ENCODE measurements at regions not wholly inside any gene's neighbourhood (a gene's known extent, or its start where the extent isn't known, plus 50 kb on each side); places are given as distances from the start of the nearest gene placed in this dataset.
"Not testable (repeated sequence)": the region's sequence is repeated elsewhere in the genome, so short reads cannot be mapped to it uniquely, and the experiment has no call there.

DNA sequence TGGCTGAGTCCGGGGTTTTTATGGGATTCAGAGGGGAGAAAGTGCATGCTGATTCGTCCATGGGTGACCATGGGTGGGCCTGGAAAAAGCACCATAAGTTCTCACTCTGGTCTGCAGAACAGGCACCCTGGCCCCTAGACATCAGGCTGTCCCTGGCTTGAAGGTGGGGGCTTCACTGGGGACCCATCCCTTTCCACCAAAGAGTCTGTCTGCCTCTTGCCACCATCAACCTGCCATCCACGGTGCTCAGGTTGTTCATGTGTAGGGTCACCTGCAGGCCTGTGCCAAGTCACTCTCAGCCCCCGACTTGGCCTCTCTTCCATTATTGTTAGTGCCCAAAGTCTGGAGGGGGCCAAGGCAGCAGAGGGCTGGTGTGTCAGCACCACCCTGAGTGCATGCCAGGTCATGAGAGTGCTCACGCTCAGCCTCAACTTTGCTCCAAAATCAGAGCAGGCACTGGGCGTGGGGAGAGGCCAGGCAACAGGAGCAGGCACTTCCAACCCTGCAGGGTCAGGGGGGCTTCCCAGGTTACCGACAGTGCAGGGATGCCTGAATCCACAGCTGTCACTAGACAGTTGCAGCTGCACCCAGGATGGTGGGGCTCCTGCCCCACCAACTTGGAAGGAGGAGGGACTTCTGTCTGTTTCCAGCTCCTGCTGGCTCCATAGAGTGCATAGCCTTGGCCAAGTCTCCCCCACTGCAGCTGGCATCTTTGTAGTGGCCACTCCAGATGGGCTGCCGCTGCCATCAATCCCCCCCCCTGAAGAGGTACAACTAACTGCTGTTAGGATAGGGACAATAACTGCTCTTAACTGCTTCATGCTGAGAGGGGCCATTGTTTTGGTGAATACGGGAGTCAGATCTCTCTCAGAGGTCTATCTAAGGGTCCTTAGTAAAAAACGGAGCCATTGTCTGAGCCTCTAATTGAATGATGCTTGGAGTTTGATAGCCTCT lies 209.3 kb downstream of the AKAIN1 start:
- Mint-ChIP-seq H3K36me3 (ENCODE audit: insufficient read depth) (no peaks in the 10 kb centered on the region), H3K4me1 (ENCODE audit: low read depth in 2 of 2) (no peaks in the 10 kb centered on the region), H3K9me3 (peaks cover 0 to 13% of the 10 kb centered on the region in 2 donors), H3K27me3 (no peaks in the 10 kb centered on the region), H3K27ac (no peak overlapping the region), H3K4me3 (no peak overlapping the region)
- ATAC-seq (replicated peaks): no peak
- no peak for DNase-seq

DNA sequence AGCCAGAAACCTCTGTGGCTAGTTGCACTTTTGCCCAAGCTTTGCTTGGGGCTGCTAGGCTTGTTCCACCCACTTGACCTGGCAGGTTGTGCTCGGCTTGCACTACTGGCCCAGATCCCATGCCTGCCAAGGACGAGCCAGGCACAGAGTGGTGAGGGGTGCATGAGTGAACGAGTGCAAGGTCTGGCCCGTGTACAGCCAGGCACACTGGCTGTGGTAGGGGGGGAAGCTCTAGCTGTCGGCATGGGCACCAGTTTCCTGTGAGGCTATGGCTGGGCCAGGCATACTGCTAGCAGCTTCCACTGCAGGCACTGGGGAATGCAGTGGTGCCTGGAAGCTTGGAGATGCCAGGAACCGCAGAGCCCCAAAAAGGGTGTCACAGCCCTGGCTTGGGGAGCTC lies 210.4 kb downstream of the AKAIN1 start:
- no peak for ATAC-seq (replicated peaks)
- H3K27ac Mint-ChIP-seq: no peak overlapping the region
- peaks cover 0 to 13% of the 10 kb centered on the region in 2 donors for H3K9me3 Mint-ChIP-seq
- no peak for DNase-seq
- no peaks in the 10 kb centered on the region for H3K36me3 Mint-ChIP-seq (ENCODE audit: insufficient read depth)
- no peak overlapping the region for H3K4me3 Mint-ChIP-seq
- H3K27me3 Mint-ChIP-seq: no peaks in the 10 kb centered on the region
- no peaks in the 10 kb centered on the region for H3K4me1 Mint-ChIP-seq (ENCODE audit: low read depth in 2 of 2)

DNA sequence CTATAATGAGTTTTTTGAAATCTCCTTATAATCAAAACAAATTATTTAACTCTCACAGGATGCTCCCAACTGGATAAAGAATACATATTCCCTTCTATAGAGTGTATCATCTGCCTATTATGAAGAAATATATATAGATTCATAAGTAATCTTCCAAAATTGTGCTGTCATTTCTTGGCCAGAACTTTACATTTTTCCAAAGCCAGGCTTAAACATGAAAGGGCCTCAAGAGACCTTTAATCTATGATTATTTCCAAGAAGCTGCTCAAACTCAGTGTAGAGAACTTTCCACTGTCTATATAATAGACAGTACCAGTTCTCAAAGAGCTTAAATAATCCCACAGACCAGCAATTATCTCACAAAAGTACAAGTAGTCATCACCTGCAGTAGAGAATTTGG lies 211.0 kb downstream of the AKAIN1 start:
- Mint-ChIP-seq H3K9me3 (peaks cover 6 to 16% of the 10 kb centered on the region in 2 donors), H3K4me1 (ENCODE audit: low read depth in 2 of 2) (no peaks in the 10 kb centered on the region), H3K4me3 (no peak overlapping the region), H3K36me3 (ENCODE audit: insufficient read depth) (no peaks in the 10 kb centered on the region), H3K27ac (no peak overlapping the region), H3K27me3 (no peaks in the 10 kb centered on the region)
- DNase-seq: no peak
- ATAC-seq (replicated peaks): no peak

DNA sequence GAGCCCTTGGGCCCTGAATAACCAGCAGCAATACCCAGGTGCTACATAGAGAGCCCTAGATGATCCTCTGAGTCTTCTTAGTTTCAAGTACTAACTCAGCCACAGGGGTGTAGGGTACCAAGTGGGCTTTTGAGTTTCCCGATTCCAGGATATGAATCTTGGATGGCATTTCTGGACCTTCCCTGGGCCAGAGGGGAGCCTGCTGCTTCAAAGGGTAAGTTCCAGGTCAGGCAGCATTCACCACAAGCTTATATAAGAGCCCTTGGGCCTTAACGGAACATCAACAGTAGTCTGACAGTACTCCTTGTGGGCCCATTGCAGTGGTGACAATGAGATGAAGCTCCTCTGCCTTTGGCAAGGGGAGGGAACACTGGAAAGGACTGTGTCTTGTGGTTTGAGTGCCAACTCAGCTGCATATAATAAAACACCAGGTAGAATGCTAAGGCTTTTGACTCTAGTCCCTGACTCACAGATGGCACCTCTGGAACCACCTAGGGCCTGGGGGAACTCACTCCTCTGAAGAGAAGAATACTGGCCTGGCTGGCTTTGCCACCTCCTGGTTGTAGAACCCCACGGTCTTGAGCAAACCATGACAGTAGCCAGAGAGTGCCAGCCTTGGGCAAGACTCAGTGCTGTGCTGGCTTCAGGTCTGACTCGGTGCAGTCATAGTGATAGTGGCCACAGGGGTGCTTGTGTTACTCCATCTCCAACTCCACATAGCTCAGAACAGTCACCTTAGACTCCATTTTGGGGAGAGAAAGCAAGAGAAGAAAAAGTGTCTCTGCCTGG lies 235.7 kb downstream of the AKAIN1 start:
- H3K27me3 Mint-ChIP-seq: no peaks in the 10 kb centered on the region
- H3K4me3 Mint-ChIP-seq: no peak overlapping the region
- H3K27ac Mint-ChIP-seq: no peak overlapping the region
- no peaks in the 10 kb centered on the region for H3K4me1 Mint-ChIP-seq (ENCODE audit: low read depth in 2 of 2)
- ATAC-seq (replicated peaks) (no peak), DNase-seq (no peak)
- H3K36me3 Mint-ChIP-seq (ENCODE audit: insufficient read depth): no peaks in the 10 kb centered on the region
- peaks cover 0 to 4% of the 10 kb centered on the region in 2 donors for H3K9me3 Mint-ChIP-seq

DNA sequence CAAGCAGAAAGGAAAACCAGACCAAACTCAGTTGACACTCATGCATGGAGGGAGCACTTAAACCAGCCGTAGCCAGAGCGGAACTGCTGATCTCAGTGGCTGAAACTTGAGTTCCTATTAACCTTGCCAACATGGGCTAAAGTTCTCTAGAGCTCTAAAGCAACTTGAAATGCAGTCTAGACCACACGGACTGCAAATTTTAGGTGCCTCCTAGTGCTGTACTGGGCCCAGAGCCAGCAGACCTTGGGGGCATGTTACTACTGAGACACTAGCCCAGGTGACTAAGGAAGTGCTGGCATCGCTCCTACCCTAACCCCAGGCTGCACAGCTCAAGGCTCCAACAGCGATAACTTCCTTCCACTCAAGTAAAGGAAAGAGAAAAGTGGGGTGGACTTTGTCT lies 236.5 kb downstream of the AKAIN1 start:
- Mint-ChIP-seq H3K36me3 (ENCODE audit: insufficient read depth) (no peaks in the 10 kb centered on the region), H3K27me3 (no peaks in the 10 kb centered on the region), H3K9me3 (peaks cover 0 to 2% of the 10 kb centered on the region in 2 donors), H3K4me1 (ENCODE audit: low read depth in 2 of 2) (no peaks in the 10 kb centered on the region), H3K27ac (no peak overlapping the region), H3K4me3 (no peak overlapping the region)
- ATAC-seq (replicated peaks) (no peak), DNase-seq (no peak)

DNA sequence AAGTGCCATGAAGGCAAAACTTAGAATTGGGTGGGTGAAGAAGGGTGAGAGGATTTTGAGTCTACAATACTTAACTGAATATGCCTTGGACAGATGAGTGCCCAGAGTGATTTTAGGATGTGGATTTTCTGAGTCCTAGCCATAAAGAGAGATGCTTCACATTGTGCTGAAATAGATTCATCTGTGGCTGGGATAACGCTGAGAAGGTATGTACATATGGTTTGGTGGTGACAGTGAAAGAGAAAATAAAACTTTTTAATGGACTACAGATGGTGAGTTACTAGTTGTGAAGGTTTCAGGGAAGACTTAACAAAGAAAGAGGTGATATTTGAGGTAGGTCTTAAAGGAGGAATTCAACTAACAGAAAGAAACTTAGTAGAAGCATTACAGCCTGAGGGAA lies 265.8 kb downstream of the AKAIN1 start:
- DNase-seq (no peak), ATAC-seq (replicated peaks) (no peak)
- Mint-ChIP-seq H3K27me3 (no peaks in the 10 kb centered on the region), H3K4me3 (no peak overlapping the region), H3K27ac (no peak overlapping the region), H3K9me3 (peaks cover 1 to 11% of the 10 kb centered on the region in 2 donors), H3K4me1 (ENCODE audit: low read depth in 2 of 2) (no peaks in the 10 kb centered on the region), H3K36me3 (ENCODE audit: insufficient read depth) (no peaks in the 10 kb centered on the region)

DNA sequence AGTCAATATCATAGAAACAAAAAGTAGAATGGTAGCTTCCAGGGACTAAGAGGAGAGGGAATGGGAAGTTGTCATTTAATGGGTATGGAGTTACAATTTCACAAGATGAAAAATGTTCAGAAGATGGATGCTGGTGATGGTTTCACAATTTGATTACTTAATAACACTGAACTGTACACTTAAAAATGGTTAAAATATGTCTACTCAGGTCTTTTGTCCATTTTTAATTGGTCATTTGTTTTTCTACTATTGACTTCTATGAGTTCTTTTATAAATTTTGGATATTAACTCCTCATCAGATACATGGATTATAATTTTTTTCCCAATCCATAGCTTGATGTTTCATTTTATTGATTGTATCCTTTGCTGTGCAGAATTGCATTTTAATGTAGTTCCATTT lies 275.5 kb downstream of the AKAIN1 start:
- no peak overlapping the region for H3K27ac Mint-ChIP-seq
- H3K27me3 Mint-ChIP-seq: no peaks in the 10 kb centered on the region
- no peak overlapping the region for H3K4me3 Mint-ChIP-seq
- peaks cover 3% of the 10 kb centered on the region for H3K36me3 Mint-ChIP-seq (ENCODE audit: insufficient read depth)
- H3K9me3 Mint-ChIP-seq: peaks cover 3 to 8% of the 10 kb centered on the region in 2 donors
- no peaks in the 10 kb centered on the region for H3K4me1 Mint-ChIP-seq (ENCODE audit: low read depth in 2 of 2)
- DNase-seq (no peak), ATAC-seq (replicated peaks) (no peak)

DNA sequence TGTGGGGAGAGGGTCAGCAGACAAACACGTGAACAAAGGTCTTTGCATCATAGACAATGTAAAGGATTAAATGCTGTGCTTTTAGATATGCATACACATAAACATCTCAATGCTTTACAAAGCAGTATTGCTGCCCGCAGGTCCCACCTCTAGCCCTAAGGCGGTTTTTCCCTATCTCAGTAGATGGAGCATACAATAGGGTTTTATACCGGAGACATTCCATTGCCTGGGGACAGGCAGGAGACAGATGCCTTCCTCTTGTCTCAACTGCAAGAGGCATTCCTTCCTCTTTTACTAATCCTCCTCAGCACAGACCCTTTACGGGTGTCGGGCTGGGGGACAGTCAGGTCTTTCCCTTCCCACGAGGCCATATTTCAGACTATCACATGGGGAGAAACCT lies 279.5 kb downstream of the AKAIN1 start:
- DNase-seq; H3K4me1 Mint-ChIP-seq (ENCODE audit: low read depth in 2 of 2); H3K9me3 Mint-ChIP-seq; H3K36me3 Mint-ChIP-seq (ENCODE audit: insufficient read depth); ATAC-seq (replicated peaks); H3K27me3 Mint-ChIP-seq; H3K4me3 Mint-ChIP-seq; H3K27ac Mint-ChIP-seq: not testable (repeated sequence)

DNA sequence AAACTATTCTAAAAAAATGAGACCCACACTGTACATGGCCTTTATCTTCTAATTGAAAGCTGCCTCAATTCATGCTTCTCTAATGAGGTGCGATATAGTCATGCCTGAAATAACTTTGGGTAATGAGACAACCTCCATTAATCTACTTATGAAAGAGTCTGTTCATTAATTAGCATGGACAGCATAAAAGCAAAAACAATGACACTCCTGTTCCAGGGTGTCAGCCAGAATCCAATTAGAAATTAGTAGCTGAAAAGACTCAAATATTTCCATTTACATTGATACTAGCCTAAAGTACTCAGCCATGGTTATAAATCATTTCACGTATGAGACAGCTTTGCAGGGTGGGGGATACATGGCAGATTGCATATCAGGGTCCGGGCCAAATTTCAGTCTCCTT lies 288.7 kb downstream of the AKAIN1 start:
- H3K4me3 Mint-ChIP-seq: no peak overlapping the region
- H3K27me3 Mint-ChIP-seq: no peaks in the 10 kb centered on the region
- peaks cover 3 to 11% of the 10 kb centered on the region in 2 donors for H3K9me3 Mint-ChIP-seq

DNA sequence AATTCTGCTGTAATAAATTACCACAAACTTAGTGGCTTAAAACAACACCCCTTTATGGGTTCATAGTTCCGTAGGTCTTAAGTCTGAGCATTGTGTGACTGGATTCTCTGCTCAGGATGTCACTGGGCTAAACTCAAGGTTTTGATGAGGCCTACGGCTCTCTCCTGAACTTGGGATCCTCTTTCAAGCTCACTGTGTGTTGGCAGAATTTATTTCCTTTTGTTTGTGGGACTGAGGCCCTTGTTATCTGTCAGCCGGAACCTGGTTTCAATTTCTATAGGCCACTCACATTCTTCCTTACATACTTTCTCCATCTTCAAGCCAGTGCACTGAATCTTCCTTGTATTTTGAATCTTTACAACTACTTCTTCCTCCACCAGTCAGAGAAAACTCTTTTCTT lies 290.2 kb downstream of the AKAIN1 start:
- Mint-ChIP-seq H3K4me1 (ENCODE audit: low read depth in 2 of 2) (no peaks in the 10 kb centered on the region), H3K9me3 (peaks cover 3 to 19% of the 10 kb centered on the region in 2 donors), H3K4me3 (no peak overlapping the region), H3K27ac (no peak overlapping the region), H3K27me3 (no peaks in the 10 kb centered on the region), H3K36me3 (ENCODE audit: insufficient read depth) (no peaks in the 10 kb centered on the region)
- no peak for DNase-seq
- no peak for ATAC-seq (replicated peaks)

More for the DNA sequence above, 288.7 kb downstream of the AKAIN1 start:
- ATAC-seq (replicated peaks) (no peak), DNase-seq (no peak)
- Mint-ChIP-seq H3K4me1 (ENCODE audit: low read depth in 2 of 2) (no peaks in the 10 kb centered on the region), H3K27ac (no peak overlapping the region), H3K36me3 (ENCODE audit: insufficient read depth) (no peaks in the 10 kb centered on the region)

DNA sequence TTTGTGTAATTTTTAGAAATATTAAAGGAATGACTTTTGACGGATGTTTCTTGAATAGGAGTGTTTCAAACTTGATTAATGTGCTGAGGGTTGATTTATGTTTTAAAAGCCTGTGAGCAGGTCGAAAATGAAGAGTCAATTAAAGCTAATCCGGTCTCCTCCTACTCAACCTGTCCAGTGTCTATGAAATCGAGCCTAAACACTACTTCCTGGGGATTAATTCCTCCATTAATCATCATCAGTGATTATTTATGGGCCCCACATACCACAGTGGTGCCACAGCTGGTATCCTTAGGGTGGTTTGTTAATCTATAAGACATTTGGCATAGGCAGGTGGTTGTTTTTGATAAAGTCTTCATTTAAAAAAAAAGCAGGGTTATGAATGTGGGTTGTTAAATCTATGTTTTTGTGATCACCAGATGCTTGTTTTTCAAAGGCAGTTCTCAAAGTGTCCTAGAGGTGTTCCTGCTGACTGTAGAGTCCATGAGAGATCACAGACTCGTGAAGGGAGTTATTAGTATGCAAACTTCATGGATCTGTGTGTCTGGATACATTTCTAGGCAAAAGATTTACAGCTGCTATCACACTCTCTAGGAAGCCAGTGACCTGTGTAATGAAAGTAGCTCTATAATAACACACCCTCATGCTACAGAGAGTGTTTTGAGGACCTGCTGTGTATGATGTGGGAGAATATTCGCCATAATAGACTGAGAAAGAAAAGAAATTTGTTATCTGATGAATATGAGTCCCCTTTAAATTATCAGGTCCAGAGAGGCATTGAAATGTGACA lies 308.6 kb downstream of the AKAIN1 start:
- Mint-ChIP-seq H3K9me3 (peaks cover 14 to 15% of the 10 kb centered on the region in 2 donors), H3K27me3 (no peaks in the 10 kb centered on the region), H3K27ac (no peak overlapping the region), H3K36me3 (ENCODE audit: insufficient read depth) (no peaks in the 10 kb centered on the region), H3K4me3 (no peak overlapping the region), H3K4me1 (ENCODE audit: low read depth in 2 of 2) (no peaks in the 10 kb centered on the region)
- DNase-seq (no peak), ATAC-seq (replicated peaks) (no peak)

DNA sequence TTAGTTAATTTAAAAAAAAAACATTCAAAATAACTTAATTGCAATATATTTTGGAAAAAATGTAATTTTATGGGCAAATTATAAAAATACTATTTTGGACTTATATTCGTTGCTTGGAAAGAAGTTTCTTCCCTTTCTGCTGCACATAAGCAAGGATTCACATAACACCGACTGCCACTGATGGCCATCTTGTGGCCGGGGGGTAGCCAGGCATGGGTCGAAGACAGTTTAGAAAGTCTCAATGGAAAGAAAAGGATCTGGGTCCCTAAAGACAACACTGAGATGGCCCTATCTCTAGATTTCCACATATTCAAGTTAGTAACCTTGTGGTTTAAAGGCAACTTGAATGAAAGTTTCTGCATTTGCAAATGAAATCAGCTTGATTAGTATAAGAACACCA lies 318.6 kb downstream of the AKAIN1 start:
- Mint-ChIP-seq H3K9me3 (peaks cover 3 to 4% of the 10 kb centered on the region in 2 donors), H3K36me3 (ENCODE audit: insufficient read depth) (no peaks in the 10 kb centered on the region), H3K27ac (no peak overlapping the region), H3K4me3 (no peak overlapping the region), H3K4me1 (ENCODE audit: low read depth in 2 of 2) (no peaks in the 10 kb centered on the region), H3K27me3 (no peaks in the 10 kb centered on the region)
- no peak for ATAC-seq (replicated peaks)
- DNase-seq: no peak

DNA sequence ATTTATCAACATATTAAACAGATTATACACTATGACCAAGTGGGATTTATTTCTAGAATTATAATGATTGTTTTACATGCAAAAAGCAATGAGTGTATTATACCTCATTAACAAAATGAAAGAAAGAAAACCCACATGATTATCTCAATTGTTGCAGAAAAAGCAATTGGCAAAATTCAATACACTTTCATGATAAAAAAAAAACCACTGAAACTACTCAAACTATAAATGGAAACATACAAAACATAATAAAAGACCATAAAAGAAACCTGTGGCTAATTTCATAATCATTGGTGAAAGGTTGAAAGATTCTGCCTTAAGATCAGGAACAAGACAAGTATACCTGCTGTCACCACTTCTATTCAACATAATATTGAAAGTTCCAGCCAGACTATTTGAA lies 325.9 kb downstream of the AKAIN1 start:
- Mint-ChIP-seq H3K27me3 (no peaks in the 10 kb centered on the region), H3K9me3 (peaks cover 9 to 14% of the 10 kb centered on the region in 2 donors), H3K4me3 (no peak overlapping the region), H3K4me1 (ENCODE audit: low read depth in 2 of 2) (no peaks in the 10 kb centered on the region), H3K27ac (no peak overlapping the region), H3K36me3 (ENCODE audit: insufficient read depth) (no peaks in the 10 kb centered on the region)
- ATAC-seq (replicated peaks) (no peak), DNase-seq (no peak)
